ENCODE measurements at regions not wholly inside any gene's neighbourhood (a gene's known extent, or its start where the extent isn't known, plus 50 kb on each side); places are given as distances from the start of the nearest gene placed in this dataset.
"Not testable (repeated sequence)": the region's sequence is repeated elsewhere in the genome, so short reads cannot be mapped to it uniquely, and the experiment has no call there.

GRCh38 chr6:153424719-153425400 lies 293.8 kb upstream of the RGS17 start:
- DNase-seq (ENCODE audit: low read depth in 2 of 2), result no peak

GRCh38 chr6:153412519-153412918 lies 281.4 kb upstream of the RGS17 start:
- no peak for DNase-seq (ENCODE audit: low read depth in 2 of 2)

GRCh38 chr6:153411070-153411648 lies 280.1 kb upstream of the RGS17 start:
- no peak for DNase-seq (ENCODE audit: low read depth in 2 of 2)

- no peak for DNase-seq (ENCODE audit: low read depth in 2 of 2)
These were observed 274.8 kb upstream of the RGS17 start for GRCh38 chr6:153405931-153406330.

GRCh38 chr6:153401751-153402150 lies 270.7 kb upstream of the RGS17 start:
- no peak for DNase-seq (ENCODE audit: low read depth in 2 of 2)

GRCh38 chr6:153392156-153392555 lies 261.1 kb upstream of the RGS17 start:
- DNase-seq (ENCODE audit: low read depth in 2 of 2), result no peak

- DNase-seq (ENCODE audit: low read depth in 2 of 2), result no peak
These were observed 242.8 kb upstream of the RGS17 start for GRCh38 chr6:153373869-153374268.

- no peak for DNase-seq (ENCODE audit: low read depth in 2 of 2)
These were observed 237.0 kb upstream of the RGS17 start for GRCh38 chr6:153368131-153368530.

GRCh38 chr6:153367021-153367420 lies 235.9 kb upstream of the RGS17 start:
- DNase-seq (ENCODE audit: low read depth in 2 of 2), result no peak

- DNase-seq (ENCODE audit: low read depth in 2 of 2), result no peak
These were observed 226.3 kb upstream of the RGS17 start for GRCh38 chr6:153357391-153357790.

GRCh38 chr6:153340568-153340967 lies 209.5 kb upstream of the RGS17 start:
- DNase-seq (ENCODE audit: low read depth in 2 of 2), result no peak

- no peak for DNase-seq (ENCODE audit: low read depth in 2 of 2)
These were observed 203.0 kb upstream of the RGS17 start for GRCh38 chr6:153334121-153334520.

- not testable (repeated sequence) for DNase-seq (ENCODE audit: low read depth in 2 of 2)
These were observed 200.1 kb upstream of the RGS17 start for GRCh38 chr6:153331221-153331620.

GRCh38 chr6:153328194-153328593 lies 197.1 kb upstream of the RGS17 start:
- no peak for DNase-seq (ENCODE audit: low read depth in 2 of 2)

GRCh38 chr6:153325661-153326060 lies 194.6 kb upstream of the RGS17 start:
- no peak for DNase-seq (ENCODE audit: low read depth in 2 of 2)

GRCh38 chr6:153312634-153313033 lies 181.6 kb upstream of the RGS17 start:
- peak in 1 of 2 experiments; percentile 0 for DNase-seq (ENCODE audit: low read depth in 2 of 2)

- no peak for DNase-seq (ENCODE audit: low read depth in 2 of 2)
These were observed 178.6 kb upstream of the RGS17 start for GRCh38 chr6:153309651-153310050.

- no peak for DNase-seq (ENCODE audit: low read depth in 2 of 2)
These were observed 171.1 kb upstream of the RGS17 start for GRCh38 chr6:153302133-153302532.

- DNase-seq (ENCODE audit: low read depth in 2 of 2), result no peak
These were observed 170.5 kb upstream of the RGS17 start for GRCh38 chr6:153301602-153302001.

GRCh38 chr6:153282456-153282855 lies 151.4 kb upstream of the RGS17 start:
- not testable (repeated sequence) for DNase-seq (ENCODE audit: low read depth in 2 of 2)

- no peak for DNase-seq (ENCODE audit: low read depth in 2 of 2)
These were observed 144.9 kb upstream of the RGS17 start for GRCh38 chr6:153275997-153276396.

GRCh38 chr6:153272201-153272980 lies 141.3 kb upstream of the RGS17 start:
- DNase-seq (ENCODE audit: low read depth in 2 of 2), result no peak

GRCh38 chr6:153263489-153263888 lies 132.4 kb upstream of the RGS17 start:
- DNase-seq (ENCODE audit: low read depth in 2 of 2), result no peak
